HepG2 (cell line): ENCODE measurements at regions not wholly inside any gene's neighbourhood (a gene's known extent, or its start where the extent isn't known, plus 50 kb on each side); places are given as distances from the start of the nearest gene placed in this dataset.

Experiments used
- ATAC-seq: fragments of 200-7000 bp; cut with Tn5 transposase; 3 replicates; pipeline ENCODE4 v1.9.1; 2020; ENCODE audit warnings: mild to moderate bottlenecking, moderate library complexity
- BruUV-seq: library from RNA; stranded (reverse); fragments of 400-500 nt; replicated peaks from 2 replicates; lab custom pipeline; 2021; lab: Mats Ljungman, UMichigan
- CTCF ChIA-PET: fragments of 300-600 bp; formaldehyde crosslinking; extraction: SDS; loops from one replicate; lab custom pipeline; 2021; ENCODE audit warnings: low total read pairs, inconsistent platforms, low intra/inter-chr PET ratio; lab: Yijun Ruan, JAX
- POLR2A ChIA-PET: fragments of 350-600 bp; sonication (Branson Sonifier 250); formaldehyde crosslinking; loops from one replicate; lab custom pipeline; 2020; ENCODE audit warnings: antibody characterized with exemption, inconsistent platforms; lab: Yijun Ruan, JAX
- DNase-seq: peaks from one replicate; pipeline ENCODE4 v3.0.0-alpha.2; 2015; ENCODE audit warnings: low spot score
- FAIRE-seq: peaks from 3 replicates; lab custom pipeline; 2011; peaks lifted over from hg19 to GRCh38; lab: Jason Lieb, UNC
- H2AFZ ChIP-seq: one replicate; pipeline ENCODE4 v1.6.1; 2011; ENCODE audit warnings: low read length, inconsistent platforms
- H3K27ac ChIP-seq: fragments of 300-600 bp; 3 replicates; pipeline ENCODE4 v1.8.0; 2011; ENCODE audit warnings: mixed run types, mild to moderate bottlenecking, mixed read lengths, low read length, inconsistent platforms; ENCODE audit not compliant: insufficient read depth; ENCODE audit errors: extremely low read length
- H3K27me3 ChIP-seq, 2 experiments: fragments of 200-600 bp in 1 of 2; 2 replicates in 1 of 2; 3 replicates in 1 of 2; pipeline versions ENCODE4 v1.6.0 to v1.8.0; 2011; ENCODE audit warnings: low read length in 2 of 2, mild to moderate bottlenecking in 2 of 2, moderate library complexity in 2 of 2, inconsistent platforms in 1 of 2; ENCODE audit not compliant: insufficient read depth in 2 of 2, control insufficient read depth in 1 of 2
- H3K36me3 ChIP-seq, 2 experiments: fragments of 200-600 bp in 1 of 2; replicated peaks in 1 of 2; 2 replicates in 1 of 2; 3 replicates in 1 of 2; pipeline versions ENCODE4 v1.5.1 to v1.8.0; 2011; ENCODE audit warnings: low read length in 2 of 2, inconsistent platforms in 1 of 2; ENCODE audit not compliant: insufficient read depth in 2 of 2, control insufficient read depth in 1 of 2
- H3K4me1 ChIP-seq: 2 replicates; pipeline ENCODE4 v1.5.1; 2012; ENCODE audit warnings: low read length, inconsistent platforms; ENCODE audit not compliant: insufficient read depth
- H3K4me2 ChIP-seq: 2 replicates; pipeline ENCODE4 v1.6.0; 2011; ENCODE audit warnings: low read depth, low read length, inconsistent platforms
- H3K4me3 ChIP-seq, 3 experiments: fragments of 200-600 bp in 1 of 3; sonication (generic), shearing (Covaris generic) in 1 of 3; replicated peaks in 1 of 3; 2 replicates each; pipeline ENCODE4 v1.5.1; 2011 to 2016; ENCODE audit warnings: low read length in 3 of 3, inconsistent platforms in 2 of 3, low read depth in 2 of 3, mild to moderate bottlenecking in 2 of 3, control low read depth in 1 of 3, mixed read lengths in 1 of 3; ENCODE audit not compliant: insufficient read depth in 1 of 3
- H3K79me2 ChIP-seq: one replicate; pipeline ENCODE4 v1.6.1; 2011; ENCODE audit warnings: low read length, inconsistent platforms; ENCODE audit not compliant: insufficient read depth
- H3K9ac ChIP-seq: 2 replicates; pipeline ENCODE4 v1.6.0; 2011; ENCODE audit warnings: mild to moderate bottlenecking, low read depth, low read length, inconsistent platforms; ENCODE audit not compliant: insufficient read depth
- H3K9me3 ChIP-seq: 2 replicates; pipeline ENCODE4 v1.5.1; 2012; ENCODE audit warnings: mild to moderate bottlenecking, low read length
- H4K20me1 ChIP-seq: 2 replicates; pipeline ENCODE4 v1.6.0; 2011; ENCODE audit warnings: inconsistent platforms, mild to moderate bottlenecking, low read length, moderate library complexity; ENCODE audit not compliant: insufficient read depth
- ETV6 ChIP-seq: sonication (generic); formaldehyde crosslinking; conservative IDR thresholded peaks from 2 replicates; pipeline ENCODE4 v1.4.0; 2020; ENCODE audit warnings: missing genetic modification reagents
- RELA ChIP-seq: sonication (generic); formaldehyde crosslinking; IDR thresholded peaks from 2 replicates; pipeline ENCODE4 v1.4.0; 2020; ENCODE audit warnings: missing genetic modification reagents
- ZBTB1 ChIP-seq: sonication (generic); formaldehyde crosslinking; IDR thresholded peaks from 2 replicates; pipeline ENCODE4 v1.4.0; 2020; ENCODE audit warnings: missing genetic modification reagents, borderline replicate concordance
- ZNF557 ChIP-seq: sonication (generic); formaldehyde crosslinking; IDR thresholded peaks from 2 replicates; pipeline ENCODE4 v1.4.0; 2020; ENCODE audit warnings: missing genetic modification reagents
- WGBS: methylation state at CpG from one replicate; pipeline ENCODE4 v1.1.6; 2017; ENCODE audit warnings: low lambda C conversion rate; 5-methylcytosine and 5-hydroxymethylcytosine counted together
- in situ Hi-C: cut with HindIII; loops from 2 replicates; pipeline ENCODE4 v1.10.0; 2017; ENCODE audit warnings: low pct_unique_long_range_greater_than_20kb; ENCODE audit not compliant: extremely low pct_ligation_motif_present
- intact Hi-C: fragments of 100-400 bp; cut with micrococcal nuclease; formaldehyde crosslinking; loops from one replicate; pipeline ENCODE4 v1.10.0; 2022; ENCODE audit not compliant: unreplicated experiment
- TF ChIP-seq, protein P1 (sequence below): sonication (generic); formaldehyde crosslinking; IDR thresholded peaks from 2 replicates; pipeline ENCODE4 v1.5.0; 2020; ENCODE audit warnings: missing genetic modification reagents
- TF ChIP-seq, protein P2 (sequence below): sonication (generic); formaldehyde crosslinking; IDR thresholded peaks from 2 replicates; pipeline ENCODE4 v1.4.0; 2020; ENCODE audit warnings: mild to moderate bottlenecking, low read depth, missing genetic modification reagents

DNA sequence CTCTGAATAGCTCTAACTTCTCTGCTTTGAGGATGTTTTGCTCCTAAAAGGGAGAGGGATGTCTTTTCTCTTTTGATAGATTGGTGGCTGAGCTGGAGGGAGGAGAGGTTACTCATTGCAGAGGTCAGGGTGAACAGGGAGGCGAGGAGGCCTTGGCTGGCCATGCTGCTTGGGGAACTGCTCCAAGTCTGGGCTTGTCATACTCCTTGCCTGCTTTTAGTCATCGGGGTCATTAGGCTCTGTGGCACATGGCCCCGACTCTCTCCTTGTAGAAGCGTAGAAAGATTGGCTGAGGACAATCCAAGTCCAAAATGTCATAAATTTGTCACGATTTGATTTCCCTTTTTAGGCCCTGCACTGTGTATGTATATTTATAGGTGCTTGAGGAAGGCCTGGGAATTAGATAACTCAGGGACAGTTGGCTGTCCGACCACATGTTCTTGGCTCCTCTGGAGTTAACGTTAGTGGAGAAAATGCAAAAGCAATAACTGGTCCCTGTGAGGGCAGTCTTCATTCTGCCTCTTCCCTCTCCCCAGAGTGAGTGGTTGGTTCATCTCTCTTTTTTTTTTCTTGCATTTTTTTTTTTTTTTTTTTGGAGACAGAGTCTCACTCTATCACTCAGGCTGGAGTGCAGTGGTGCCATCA is 160.1 kb downstream of the SCP2D1 start:
- Histone ChIP-seq H3K79me2 (no peaks in the 10 kb centered on the region), H3K9ac (no peak overlapping the region), H3K4me2 (no peak overlapping the region), H3K4me3 (no peak overlapping the region), H2AFZ (no peak overlapping the region), H3K27ac (no peak overlapping the region), H3K36me3 (no peaks in the 10 kb centered on the region), H4K20me1 (no peaks in the 10 kb centered on the region), H3K9me3 (no peaks in the 10 kb centered on the region), H3K27me3 (no peaks in the 10 kb centered on the region), H3K4me1 (no peaks in the 10 kb centered on the region)
- intact Hi-C loops (no loop called here), in situ Hi-C loops (no loop called here)
- POLR2A ChIA-PET = no interaction called here
- FAIRE-seq (no peak), ATAC-seq (no peak), DNase-seq (no peak)
- TF ChIP-seq ZBTB1 (no peak), ETV6 (CRISPR knock-in tag) (no peak), ZNF557 (CRISPR knock-in tag) (no peak), RELA (CRISPR knock-in tag) (no peak)
- TF ChIP-seq, protein P1, sequence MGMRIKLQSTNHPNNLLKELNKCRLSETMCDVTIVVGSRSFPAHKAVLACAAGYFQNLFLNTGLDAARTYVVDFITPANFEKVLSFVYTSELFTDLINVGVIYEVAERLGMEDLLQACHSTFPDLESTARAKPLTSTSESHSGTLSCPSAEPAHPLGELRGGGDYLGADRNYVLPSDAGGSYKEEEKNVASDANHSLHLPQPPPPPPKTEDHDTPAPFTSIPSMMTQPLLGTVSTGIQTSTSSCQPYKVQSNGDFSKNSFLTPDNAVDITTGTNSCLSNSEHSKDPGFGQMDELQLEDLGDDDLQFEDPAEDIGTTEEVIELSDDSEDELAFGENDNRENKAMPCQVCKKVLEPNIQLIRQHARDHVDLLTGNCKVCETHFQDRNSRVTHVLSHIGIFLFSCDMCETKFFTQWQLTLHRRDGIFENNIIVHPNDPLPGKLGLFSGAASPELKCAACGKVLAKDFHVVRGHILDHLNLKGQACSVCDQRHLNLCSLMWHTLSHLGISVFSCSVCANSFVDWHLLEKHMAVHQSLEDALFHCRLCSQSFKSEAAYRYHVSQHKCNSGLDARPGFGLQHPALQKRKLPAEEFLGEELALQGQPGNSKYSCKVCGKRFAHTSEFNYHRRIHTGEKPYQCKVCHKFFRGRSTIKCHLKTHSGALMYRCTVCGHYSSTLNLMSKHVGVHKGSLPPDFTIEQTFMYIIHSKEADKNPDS (CRISPR knock-in tag) = no peak
- TF ChIP-seq, protein P2, sequence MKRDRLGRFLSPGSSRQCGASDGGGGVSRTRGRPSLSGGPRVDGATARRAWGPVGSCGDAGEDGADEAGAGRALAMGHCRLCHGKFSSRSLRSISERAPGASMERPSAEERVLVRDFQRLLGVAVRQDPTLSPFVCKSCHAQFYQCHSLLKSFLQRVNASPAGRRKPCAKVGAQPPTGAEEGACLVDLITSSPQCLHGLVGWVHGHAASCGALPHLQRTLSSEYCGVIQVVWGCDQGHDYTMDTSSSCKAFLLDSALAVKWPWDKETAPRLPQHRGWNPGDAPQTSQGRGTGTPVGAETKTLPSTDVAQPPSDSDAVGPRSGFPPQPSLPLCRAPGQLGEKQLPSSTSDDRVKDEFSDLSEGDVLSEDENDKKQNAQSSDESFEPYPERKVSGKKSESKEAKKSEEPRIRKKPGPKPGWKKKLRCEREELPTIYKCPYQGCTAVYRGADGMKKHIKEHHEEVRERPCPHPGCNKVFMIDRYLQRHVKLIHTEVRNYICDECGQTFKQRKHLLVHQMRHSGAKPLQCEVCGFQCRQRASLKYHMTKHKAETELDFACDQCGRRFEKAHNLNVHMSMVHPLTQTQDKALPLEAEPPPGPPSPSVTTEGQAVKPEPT (CRISPR knock-in tag) = no peak
- BruUV-seq = no TSS peak
- WGBS = under 1% methylated on average over 7 of the region's 7 CpGs
- CTCF ChIA-PET = no interaction called here
